ENCODE measurements at regions not wholly inside any gene's neighbourhood (a gene's known extent, or its start where the extent isn't known, plus 50 kb on each side); places are given as distances from the start of the nearest gene placed in this dataset.
"Not testable (repeated sequence)": the region's sequence is repeated elsewhere in the genome, so short reads cannot be mapped to it uniquely, and the experiment has no call there.

DNA sequence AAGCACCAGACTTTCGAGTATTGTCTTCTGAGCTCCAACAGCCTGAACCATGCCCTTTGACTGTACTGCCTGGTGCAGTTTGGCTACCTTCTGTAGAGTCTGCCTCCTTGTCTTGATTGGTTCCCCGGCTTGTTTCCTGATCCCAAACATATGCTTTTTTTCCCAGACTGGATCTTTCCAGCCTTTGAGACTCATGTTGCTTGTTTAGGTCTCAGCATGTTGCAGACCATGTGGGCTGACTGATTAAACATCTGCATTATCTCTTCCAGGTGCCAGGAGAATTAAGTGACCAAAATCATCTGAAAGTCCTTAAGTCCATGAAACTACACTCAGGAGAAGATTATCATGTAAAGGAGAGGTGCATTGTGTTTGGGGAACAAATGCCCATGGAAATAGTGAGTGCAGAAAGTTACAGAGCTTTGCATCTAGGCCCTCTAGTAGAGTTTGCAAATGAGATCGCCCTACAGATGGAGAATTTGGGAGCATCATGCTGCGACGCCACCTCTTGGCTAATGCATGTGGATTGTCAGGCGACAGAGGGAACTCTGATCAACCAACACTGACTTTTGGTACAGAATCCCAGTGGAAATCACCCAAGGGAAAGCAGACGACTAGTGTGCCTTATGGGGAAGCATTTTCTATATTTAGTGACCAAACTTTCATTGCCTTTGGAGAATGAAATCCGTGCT lies 188.8 kb downstream of the BLID start:
- H3K36me3 Mint-ChIP-seq (ENCODE audit: low read depth), result no peaks in the 10 kb centered on the region
- H3K9me3 Mint-ChIP-seq (ENCODE audit: low read depth), result no peaks in the 10 kb centered on the region
- H3K27me3 Mint-ChIP-seq, result peaks cover 19% of the 10 kb centered on the region
- ATAC-seq (no peak), DNase-seq (no peak)
- no peak overlapping the region for H3K4me3 Mint-ChIP-seq
- ChIA-PET POLR2A (no interaction called here), CTCF (no interaction called here)
- intact Hi-C loops (cut with DNase I, micrococcal nuclease), result no loop called here
- H3K27ac Mint-ChIP-seq, result no peak overlapping the region
- no peaks in the 10 kb centered on the region for H3K4me1 Mint-ChIP-seq

DNA sequence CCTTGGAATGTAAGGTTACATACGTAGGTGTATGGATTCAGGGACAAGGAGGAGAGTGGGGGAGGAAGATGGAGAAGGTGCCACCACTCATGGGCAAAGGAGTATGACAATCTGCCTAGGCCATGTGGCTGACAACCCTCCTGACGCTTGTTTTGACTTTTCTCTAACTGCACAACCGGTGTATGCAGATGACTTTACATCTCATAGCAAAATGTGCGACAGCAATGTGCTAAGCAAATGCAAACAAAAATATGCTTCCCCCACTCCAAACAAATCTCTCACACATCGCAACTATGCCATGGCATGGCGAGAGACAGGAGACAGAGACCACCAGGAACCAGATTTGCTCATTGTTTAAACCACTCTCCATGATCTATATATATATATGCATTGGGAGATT lies 191.8 kb downstream of the BLID start:
- H3K4me1 Mint-ChIP-seq, result no peaks in the 10 kb centered on the region
- DNase-seq (no peak), ATAC-seq (no peak)
- H3K9me3 Mint-ChIP-seq (ENCODE audit: low read depth), result no peaks in the 10 kb centered on the region
- H3K27me3 Mint-ChIP-seq, result peaks cover 10% of the 10 kb centered on the region
- H3K36me3 Mint-ChIP-seq (ENCODE audit: low read depth), result no peaks in the 10 kb centered on the region
- no peak overlapping the region for H3K27ac Mint-ChIP-seq
- intact Hi-C loops (cut with DNase I, micrococcal nuclease), result no loop called here
- CTCF ChIA-PET, result no interaction called here
- no peak overlapping the region for H3K4me3 Mint-ChIP-seq
- POLR2A ChIA-PET, result no interaction called here

DNA sequence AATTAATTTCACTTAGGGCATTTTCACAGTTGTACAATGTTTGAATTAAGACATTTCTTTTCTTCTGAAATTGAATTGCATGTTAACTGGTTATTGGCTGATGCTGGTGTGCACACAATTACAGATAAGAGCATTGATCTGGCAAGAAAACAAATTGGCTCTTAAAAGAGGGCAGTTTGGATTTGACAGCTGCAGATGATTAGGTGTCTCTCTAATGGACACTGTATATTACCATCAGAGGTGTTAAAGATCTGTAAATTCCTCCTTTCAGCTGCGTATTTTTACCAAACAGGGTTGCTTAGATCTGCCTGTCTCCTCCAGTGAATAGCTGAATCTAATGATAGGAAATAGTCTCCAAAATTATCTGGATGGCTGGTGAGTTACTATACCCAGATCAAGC lies 198.5 kb downstream of the BLID start:
- CTCF ChIA-PET, result interaction anchor here (0.6 kb wide), 2 partner anchors 8 to 28 kb away, joined by 3 read pairs; no protein-coding TSS in a partner anchor
- Mint-ChIP-seq H3K4me3 (no peak overlapping the region), H3K27ac (no peak overlapping the region), H3K27me3 (no peaks in the 10 kb centered on the region), H3K4me1 (no peaks in the 10 kb centered on the region), H3K36me3 (ENCODE audit: low read depth) (no peaks in the 10 kb centered on the region), H3K9me3 (ENCODE audit: low read depth) (no peaks in the 10 kb centered on the region)
- ATAC-seq (no peak), DNase-seq (no peak)
- POLR2A ChIA-PET, result no interaction called here
- intact Hi-C loops (cut with DNase I, micrococcal nuclease), result no loop called here

DNA sequence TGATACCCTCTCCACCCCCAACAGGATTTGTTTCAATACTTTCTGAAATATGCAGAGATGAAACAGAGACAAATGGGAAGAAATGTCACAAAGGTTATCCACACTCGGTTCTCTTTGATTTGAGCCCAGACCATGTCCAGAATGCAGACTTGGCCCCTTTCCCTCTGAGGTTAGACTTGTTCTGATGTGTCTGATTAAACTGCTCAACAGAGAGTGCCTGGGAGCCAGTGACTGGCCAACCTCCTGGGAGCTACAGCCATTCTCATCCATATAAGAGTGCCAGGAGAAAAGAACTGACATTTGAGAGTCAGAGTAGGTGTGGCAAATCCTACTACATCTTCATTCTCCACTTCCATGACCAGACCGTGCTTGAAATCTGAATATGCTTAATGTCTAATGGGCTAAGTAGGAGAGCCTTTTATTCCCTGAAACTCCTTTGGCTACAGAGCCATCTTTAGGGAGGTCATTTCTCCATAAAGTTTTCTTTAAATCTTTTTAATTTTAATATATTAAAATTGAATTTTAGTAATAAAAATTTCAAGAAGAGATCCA lies 201.4 kb downstream of the BLID start:
- Mint-ChIP-seq H3K27me3 (peaks cover 2% of the 10 kb centered on the region), H3K9me3 (ENCODE audit: low read depth) (no peaks in the 10 kb centered on the region)

DNA sequence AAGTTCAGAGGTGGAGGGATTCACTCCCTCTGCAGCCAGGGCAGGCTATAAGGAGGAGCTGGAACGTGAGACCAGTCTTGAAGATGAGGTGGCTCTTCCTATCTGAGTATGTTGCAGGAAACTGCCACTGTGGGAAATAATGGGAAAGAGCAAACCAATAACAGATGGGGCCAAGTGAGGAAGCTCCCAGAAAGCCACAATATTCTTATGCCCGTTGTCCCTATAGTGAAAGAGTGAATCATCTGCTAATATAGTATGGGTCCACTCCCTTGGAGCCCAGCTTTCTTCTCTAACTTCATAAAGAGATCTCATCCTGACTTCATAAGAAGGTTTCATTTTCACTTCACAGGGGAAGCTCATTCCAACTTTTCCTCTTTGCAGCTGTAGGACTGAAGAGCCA lies 206.4 kb downstream of the BLID start:
- Mint-ChIP-seq H3K27me3 (peaks cover 18% of the 10 kb centered on the region), H3K9me3 (ENCODE audit: low read depth) (no peaks in the 10 kb centered on the region), H3K27ac (no peak overlapping the region), H3K4me1 (no peaks in the 10 kb centered on the region), H3K36me3 (ENCODE audit: low read depth) (no peaks in the 10 kb centered on the region), H3K4me3 (no peak overlapping the region)
- POLR2A ChIA-PET, result no interaction called here
- no peak for DNase-seq
- intact Hi-C loops (cut with DNase I, micrococcal nuclease), result no loop called here
- ATAC-seq, result no peak
- CTCF ChIA-PET, result interaction anchor here (0.7 kb wide), 1 partner anchor 8 kb away, joined by 3 read pairs; no protein-coding TSS in a partner anchor

More for the DNA sequence above, 201.4 kb downstream of the BLID start:
- H3K36me3 Mint-ChIP-seq (ENCODE audit: low read depth), result no peaks in the 10 kb centered on the region
- H3K4me3 Mint-ChIP-seq, result no peak overlapping the region
- ChIA-PET CTCF (interaction anchor here (0.9 kb wide), 1 partner anchor 11 kb away, joined by 3 read pairs; no protein-coding TSS in a partner anchor), POLR2A (no interaction called here)
- H3K4me1 Mint-ChIP-seq, result no peaks in the 10 kb centered on the region
- no peak overlapping the region for H3K27ac Mint-ChIP-seq
- DNase-seq (no peak), ATAC-seq (no peak)
- intact Hi-C loops (cut with DNase I, micrococcal nuclease), result no loop called here

DNA sequence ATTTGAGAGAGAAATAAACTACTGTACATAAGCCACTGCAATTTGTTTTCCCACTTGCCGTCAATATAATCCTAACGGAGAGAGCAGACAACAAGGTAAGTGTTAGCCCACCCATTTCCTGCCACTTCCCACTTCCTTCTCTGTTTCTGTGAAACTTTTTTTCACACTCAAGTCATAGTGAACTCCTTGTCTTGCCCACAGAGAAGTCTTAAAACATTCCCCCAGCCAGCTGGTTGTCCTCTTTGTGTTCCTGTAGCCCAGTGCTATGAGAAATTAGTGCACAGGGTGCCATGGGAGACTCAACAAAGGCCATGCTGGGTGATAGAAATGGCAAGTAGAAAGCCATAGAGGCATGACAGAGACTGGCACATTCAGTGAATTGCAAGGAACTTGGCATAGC lies 208.6 kb downstream of the BLID start:
- Mint-ChIP-seq H3K27ac (no peak overlapping the region), H3K9me3 (ENCODE audit: low read depth) (no peaks in the 10 kb centered on the region), H3K4me3 (no peak overlapping the region), H3K4me1 (no peaks in the 10 kb centered on the region), H3K27me3 (peaks cover 18% of the 10 kb centered on the region), H3K36me3 (ENCODE audit: low read depth) (no peaks in the 10 kb centered on the region)
- ATAC-seq (no peak), DNase-seq (no peak)
- ChIA-PET CTCF (no interaction called here), POLR2A (no interaction called here)
- intact Hi-C loops (cut with DNase I, micrococcal nuclease), result no loop called here

DNA sequence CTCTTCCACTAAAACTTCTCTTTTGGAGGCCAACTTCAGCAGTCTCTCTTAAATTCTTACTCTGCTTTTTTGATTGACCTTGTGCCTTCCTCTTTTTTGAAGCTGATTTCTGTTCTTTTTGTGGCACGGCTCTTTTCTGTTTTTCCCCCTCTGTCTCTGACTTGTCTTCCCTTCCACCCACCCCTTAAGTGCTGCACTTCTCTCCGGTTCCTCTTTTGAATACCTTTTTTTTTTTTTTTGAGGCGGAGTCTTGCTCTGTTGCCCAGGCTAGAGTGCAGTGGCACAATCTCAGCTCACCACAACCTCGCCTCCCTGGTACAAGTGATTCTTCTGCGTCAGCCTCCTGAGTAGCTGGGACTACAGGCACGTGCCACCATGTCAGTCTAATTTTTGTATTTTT lies 211.9 kb downstream of the BLID start:
- no peak for ATAC-seq
- no peaks in the 10 kb centered on the region for H3K9me3 Mint-ChIP-seq (ENCODE audit: low read depth)
- no peak for DNase-seq
- H3K27ac Mint-ChIP-seq, result no peak overlapping the region
- no peaks in the 10 kb centered on the region for H3K36me3 Mint-ChIP-seq (ENCODE audit: low read depth)
- intact Hi-C loops (cut with DNase I, micrococcal nuclease), result no loop called here
- peaks cover 14% of the 10 kb centered on the region for H3K27me3 Mint-ChIP-seq
- CTCF ChIA-PET, result no interaction called here
- POLR2A ChIA-PET, result no interaction called here
- no peak overlapping the region for H3K4me3 Mint-ChIP-seq
- no peaks in the 10 kb centered on the region for H3K4me1 Mint-ChIP-seq

DNA sequence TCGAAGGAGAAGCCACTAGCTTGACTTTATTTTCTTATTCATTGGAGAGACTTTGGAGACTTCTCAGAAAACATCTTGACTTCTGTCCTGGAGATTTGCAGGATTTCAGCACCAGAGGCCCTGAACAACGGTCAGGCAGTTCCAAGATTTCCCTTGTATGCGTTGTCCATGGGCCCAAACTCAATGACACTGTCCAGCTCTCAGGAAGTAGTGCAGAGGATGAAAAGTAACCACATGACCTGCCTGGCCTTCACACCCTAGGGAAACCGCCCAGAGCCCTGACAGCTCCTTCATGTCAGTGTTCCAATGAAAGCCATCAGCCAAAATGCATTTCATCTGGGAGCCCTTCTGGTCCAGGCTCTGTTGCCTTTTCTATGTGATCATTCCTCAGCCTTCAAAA lies 214.1 kb downstream of the BLID start:
- H3K4me3 Mint-ChIP-seq, result no peak overlapping the region
- peaks cover 11% of the 10 kb centered on the region for H3K27me3 Mint-ChIP-seq
- CTCF ChIA-PET, result no interaction called here
- no peaks in the 10 kb centered on the region for H3K36me3 Mint-ChIP-seq (ENCODE audit: low read depth)
- no peak for DNase-seq
- POLR2A ChIA-PET, result interaction anchor here (0.6 kb wide), 1 partner anchor 15 kb away, joined by 4 read pairs; no protein-coding TSS in a partner anchor
- no peak for ATAC-seq
- intact Hi-C loops (cut with DNase I, micrococcal nuclease), result no loop called here
- H3K4me1 Mint-ChIP-seq, result no peaks in the 10 kb centered on the region
- no peak overlapping the region for H3K27ac Mint-ChIP-seq
- H3K9me3 Mint-ChIP-seq (ENCODE audit: low read depth), result no peaks in the 10 kb centered on the region

DNA sequence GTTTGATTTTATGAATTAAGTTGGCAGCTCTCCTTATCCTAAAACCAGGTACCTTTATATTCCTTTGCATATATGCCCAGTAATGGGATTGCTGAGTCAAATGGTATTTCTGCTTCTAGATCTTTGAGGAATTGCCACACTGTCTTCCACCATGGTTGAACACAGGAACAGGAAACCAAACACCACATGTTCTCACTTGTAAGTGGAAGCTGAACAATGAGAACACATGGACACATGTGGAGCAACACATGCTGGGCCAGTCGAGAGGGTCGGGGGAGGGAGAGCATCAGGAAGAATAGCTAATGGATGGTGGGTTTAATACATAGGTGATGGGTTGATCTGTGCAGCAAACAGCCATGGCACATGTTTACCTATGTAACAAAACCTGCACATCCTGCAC lies 214.6 kb downstream of the BLID start:
- H3K9me3 Mint-ChIP-seq (ENCODE audit: low read depth); CTCF ChIA-PET; intact Hi-C loops (cut with DNase I, micrococcal nuclease); H3K36me3 Mint-ChIP-seq (ENCODE audit: low read depth); ATAC-seq; H3K27ac Mint-ChIP-seq; H3K4me3 Mint-ChIP-seq; H3K4me1 Mint-ChIP-seq; DNase-seq: not testable (repeated sequence)
- H3K27me3 Mint-ChIP-seq, result peaks cover 11% of the 10 kb centered on the region
- POLR2A ChIA-PET, result interaction anchor here (0.6 kb wide), 1 partner anchor 14 kb away, joined by 4 read pairs; no protein-coding TSS in a partner anchor

DNA sequence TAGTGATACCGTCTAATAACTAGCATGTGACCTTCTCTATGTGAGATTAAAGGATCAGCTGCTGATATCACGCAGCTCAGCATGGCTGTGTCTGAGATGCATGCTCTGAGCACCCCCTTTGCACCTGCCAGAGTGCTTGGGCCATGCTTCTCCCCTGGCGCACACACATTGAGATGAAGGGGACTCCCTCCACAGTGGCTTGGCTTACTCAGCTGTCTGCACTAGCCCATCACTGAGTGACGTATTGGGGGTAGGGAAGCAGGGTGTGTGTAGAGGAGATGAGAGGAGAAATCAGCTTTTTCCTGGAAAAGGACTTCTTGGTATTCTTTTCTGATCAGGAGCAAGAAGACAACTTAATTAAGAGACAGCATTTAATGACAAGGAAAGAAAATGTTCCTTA lies 216.5 kb downstream of the BLID start:
- intact Hi-C loops (cut with DNase I, micrococcal nuclease), result no loop called here
- ChIA-PET CTCF (no interaction called here), POLR2A (no interaction called here)
- DNase-seq, result no peak
- no peak overlapping the region for H3K27ac Mint-ChIP-seq
- H3K27me3 Mint-ChIP-seq, result peaks cover 9% of the 10 kb centered on the region
- ATAC-seq, result no peak
- H3K4me1 Mint-ChIP-seq, result no peaks in the 10 kb centered on the region
- H3K4me3 Mint-ChIP-seq, result no peak overlapping the region
- H3K9me3 Mint-ChIP-seq (ENCODE audit: low read depth), result no peaks in the 10 kb centered on the region
- no peaks in the 10 kb centered on the region for H3K36me3 Mint-ChIP-seq (ENCODE audit: low read depth)

DNA sequence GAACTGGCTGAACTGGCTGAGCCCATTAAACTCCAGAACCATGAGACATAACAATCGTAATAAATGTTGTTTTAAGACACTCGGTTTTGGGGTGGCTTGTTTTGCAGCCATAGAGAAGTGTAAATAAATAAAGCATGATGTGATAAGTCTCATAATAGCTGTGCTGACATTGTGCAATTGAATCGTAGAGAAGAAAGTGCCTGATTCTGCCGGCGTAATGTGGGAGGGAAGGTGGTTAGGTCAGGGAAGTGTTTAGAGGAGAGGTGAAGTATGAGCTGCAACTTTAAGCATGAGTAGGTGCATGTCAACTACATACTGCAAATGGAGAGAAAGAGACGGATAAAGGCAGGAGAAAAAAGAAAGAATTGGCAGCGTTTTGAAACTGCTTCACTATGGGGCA lies 217.1 kb downstream of the BLID start:
- DNase-seq, result no peak
- CTCF ChIA-PET, result no interaction called here
- Mint-ChIP-seq H3K4me3 (no peak overlapping the region), H3K4me1 (no peaks in the 10 kb centered on the region), H3K27ac (no peak overlapping the region), H3K36me3 (ENCODE audit: low read depth) (no peaks in the 10 kb centered on the region), H3K9me3 (ENCODE audit: low read depth) (no peaks in the 10 kb centered on the region), H3K27me3 (peaks cover 9% of the 10 kb centered on the region)
- POLR2A ChIA-PET, result no interaction called here
- intact Hi-C loops (cut with DNase I, micrococcal nuclease), result no loop called here
- ATAC-seq, result no peak

DNA sequence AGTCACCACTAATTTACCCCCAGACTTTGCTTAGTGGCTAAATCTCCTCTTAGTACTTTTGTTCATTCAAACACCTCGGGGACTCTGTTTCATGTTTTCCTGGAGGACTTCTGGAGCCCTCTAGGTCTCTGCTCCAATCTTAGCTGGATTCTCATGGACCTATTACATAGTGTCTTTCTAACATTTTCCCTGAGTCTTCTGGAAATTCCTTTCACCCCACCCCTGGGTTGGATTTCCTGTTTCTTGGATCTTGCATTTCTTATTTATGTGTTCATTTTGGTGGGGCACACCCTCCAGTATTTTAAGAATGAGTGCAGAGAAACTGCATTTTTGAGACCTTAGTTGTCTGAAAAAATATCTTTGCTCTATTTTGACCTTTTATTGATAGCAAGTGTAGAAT lies 220.1 kb downstream of the BLID start:
- POLR2A ChIA-PET, result no interaction called here

More for the DNA sequence above, 220.1 kb downstream of the BLID start:
- DNase-seq (no peak), ATAC-seq (no peak)
- intact Hi-C loops (cut with DNase I, micrococcal nuclease), result no loop called here
- H3K27me3 Mint-ChIP-seq, result peaks cover 12% of the 10 kb centered on the region
- CTCF ChIA-PET, result no interaction called here
- H3K27ac Mint-ChIP-seq, result no peak overlapping the region
- no peaks in the 10 kb centered on the region for H3K36me3 Mint-ChIP-seq (ENCODE audit: low read depth)
- H3K9me3 Mint-ChIP-seq (ENCODE audit: low read depth), result no peaks in the 10 kb centered on the region
- H3K4me1 Mint-ChIP-seq, result no peaks in the 10 kb centered on the region
- no peak overlapping the region for H3K4me3 Mint-ChIP-seq

All from activated CD4-positive, alpha-beta T cell treated with anti-CD3 and anti-CD28 coated beads for 36 hours (primary cell).